NCI-H2107 treated with DMSO at 0.1 percent for 48 hours (cell line): ENCODE measurements at regions not wholly inside any gene's neighbourhood (a gene's known extent, or its start where the extent isn't known, plus 50 kb on each side); places are given as distances from the start of the nearest gene placed in this dataset.

Experiments
- DNase-seq: peaks from one replicate; lab custom pipeline; 2025; ENCODE audit not compliant: unreplicated experiment; lab: John Stamatoyannopoulos, UW

DNA sequence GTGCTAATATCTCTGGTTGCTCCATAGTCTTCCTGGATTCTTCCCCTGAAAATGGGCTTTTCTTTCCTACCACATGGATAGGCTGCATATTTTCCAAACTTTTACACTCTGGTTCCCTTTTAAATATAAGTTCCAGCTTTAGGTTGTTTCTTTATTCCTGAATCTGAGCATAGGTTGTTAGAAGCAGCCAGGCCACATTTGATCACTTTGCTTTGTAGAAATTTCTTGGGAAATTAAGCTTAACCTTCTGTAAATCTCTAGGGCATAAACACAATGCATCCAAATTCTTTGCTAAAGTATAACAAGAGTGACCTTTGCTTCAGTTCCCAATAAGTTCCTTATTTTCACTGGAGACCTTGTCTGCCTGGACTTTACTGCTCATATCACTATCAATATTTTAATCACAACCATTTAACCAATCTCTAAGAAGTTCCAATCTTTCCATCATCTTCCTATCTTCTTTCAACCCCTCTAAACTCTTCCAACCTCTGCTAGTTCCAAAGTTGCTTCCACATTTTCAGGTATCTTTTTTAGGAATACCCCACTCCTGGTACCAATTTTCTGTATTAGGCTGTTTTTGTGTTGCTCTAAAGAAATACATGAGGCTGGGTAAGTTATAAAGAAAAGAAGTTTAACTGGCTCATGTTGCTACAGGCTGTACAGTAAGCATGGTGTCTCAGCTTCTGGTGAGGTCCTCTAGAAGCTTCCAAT is 389.6 kb upstream of the HS6ST1 start:
- DNase-seq: no peak

DNA sequence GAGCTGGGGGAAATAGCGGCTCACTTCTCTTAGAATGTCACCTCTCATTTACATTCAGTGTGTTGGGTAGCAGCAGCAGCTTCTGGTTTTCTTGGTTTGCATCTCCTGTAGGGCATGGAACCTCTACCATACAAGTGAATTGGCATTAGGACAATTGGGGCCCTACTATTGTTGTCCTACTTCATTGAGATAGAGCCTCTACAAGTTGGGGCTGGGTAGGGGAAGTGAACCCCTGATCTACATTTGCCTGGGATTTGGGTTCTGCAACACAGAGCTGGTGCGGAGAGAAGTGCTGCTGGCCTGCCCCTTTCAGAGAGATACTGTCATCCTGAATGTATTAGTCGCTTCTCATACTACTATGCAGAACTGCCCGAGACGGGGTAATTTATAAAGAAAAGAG is 391.6 kb upstream of the HS6ST1 start:
- DNase-seq: no peak

DNA sequence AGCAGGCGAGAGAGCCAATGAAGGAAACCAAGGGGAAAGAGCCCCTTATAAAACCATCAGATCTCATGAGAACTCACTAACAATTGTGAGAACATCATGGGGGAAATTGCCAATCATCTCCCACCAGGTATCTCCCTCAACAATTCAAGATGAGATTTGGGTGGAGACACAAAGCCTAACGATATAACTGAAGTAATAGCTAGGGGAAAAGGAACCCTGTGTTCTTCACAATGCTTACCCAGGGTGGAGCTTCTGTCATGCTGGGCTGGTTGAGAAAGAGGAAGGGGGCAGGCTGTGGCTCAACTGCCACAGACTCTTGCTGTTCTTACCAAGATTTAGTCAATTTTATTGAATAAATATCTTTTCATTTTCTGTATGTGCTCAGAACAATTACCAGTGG is 392.1 kb upstream of the HS6ST1 start:
- no peak for DNase-seq

DNA sequence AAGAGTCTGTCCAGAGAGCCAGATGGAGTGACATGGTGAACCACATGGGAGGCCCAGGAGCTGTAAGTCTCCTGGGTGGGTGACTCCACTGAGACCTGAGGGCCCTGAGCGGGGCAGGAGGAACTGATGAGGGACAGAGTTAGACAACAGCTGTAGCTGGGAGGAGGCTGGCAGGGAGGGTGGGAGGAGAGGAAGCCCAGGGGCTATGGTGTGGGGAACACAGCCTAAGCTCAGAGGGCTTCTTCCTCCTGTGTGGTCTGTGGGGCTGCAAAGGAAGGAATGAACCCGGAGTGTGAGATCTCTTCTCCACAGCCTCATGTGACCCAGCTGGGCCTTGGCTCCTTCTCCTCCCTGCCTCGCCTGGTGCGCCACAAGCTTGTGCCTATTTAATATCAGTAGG is 395.6 kb upstream of the HS6ST1 start:
- no peak for DNase-seq

DNA sequence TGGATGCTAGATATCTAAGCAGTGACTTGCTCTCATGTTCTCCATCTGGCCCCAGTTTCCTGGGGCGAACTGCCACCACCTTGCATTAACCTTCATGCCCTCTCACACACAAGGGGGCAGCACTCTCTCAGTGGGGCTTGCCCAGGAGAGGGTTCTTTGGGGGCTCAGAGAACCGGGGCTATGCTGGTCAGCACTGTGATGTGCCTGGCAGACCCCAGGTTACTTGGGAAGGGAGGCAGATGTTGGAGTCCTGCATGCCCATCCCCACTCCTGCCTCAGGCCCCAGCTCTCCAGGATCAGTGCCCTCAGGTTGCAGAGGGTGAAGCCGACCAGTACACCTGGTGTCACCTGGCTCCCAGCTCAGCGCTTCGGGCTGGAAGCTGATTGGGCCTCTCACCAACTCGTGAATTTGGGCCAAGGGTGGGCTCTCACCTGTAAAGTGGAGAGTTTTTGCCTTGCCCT is 396.2 kb upstream of the HS6ST1 start:
- DNase-seq: no peak

DNA sequence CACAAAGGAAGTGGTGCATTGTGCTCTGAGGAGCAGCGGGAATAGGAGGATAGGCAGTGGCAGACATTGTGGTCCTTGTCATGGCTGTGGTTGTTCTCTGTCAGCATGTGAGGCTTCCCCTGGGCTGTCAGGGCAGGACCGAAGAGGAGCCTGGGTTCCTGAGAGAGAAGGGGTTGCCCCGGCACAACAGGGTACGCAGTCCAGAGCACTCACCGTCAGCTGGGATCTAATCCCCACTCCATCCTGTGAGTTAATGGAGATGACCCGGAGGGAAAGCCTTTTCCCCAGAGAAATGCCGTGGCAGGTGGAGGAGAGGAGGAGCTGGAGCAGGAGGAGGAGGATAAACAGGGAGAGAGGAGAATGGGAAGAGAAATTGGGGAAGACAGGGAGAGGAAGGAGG is 396.7 kb upstream of the HS6ST1 start:
- DNase-seq: no peak

DNA sequence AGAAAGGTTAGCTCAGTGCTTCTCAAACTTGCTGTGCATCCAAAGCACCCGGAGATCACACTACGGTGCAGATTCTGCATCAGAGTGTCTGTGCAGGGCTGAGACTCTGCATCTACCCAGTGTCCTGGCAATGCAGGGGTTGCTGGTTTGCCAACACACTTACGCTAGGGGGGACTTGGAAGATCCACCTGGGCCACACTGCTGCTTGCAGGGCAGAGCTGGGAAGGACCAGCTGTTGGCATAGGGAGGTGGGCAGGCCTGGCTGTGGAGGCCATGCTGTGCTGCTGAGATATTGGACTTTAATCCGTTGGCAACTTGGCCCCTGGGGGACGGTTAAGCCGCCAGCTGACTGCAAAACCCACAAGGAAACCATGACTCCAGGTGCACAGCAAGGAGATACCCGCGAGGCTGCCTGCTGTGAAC is 397.6 kb upstream of the HS6ST1 start:
- DNase-seq: no peak

DNA sequence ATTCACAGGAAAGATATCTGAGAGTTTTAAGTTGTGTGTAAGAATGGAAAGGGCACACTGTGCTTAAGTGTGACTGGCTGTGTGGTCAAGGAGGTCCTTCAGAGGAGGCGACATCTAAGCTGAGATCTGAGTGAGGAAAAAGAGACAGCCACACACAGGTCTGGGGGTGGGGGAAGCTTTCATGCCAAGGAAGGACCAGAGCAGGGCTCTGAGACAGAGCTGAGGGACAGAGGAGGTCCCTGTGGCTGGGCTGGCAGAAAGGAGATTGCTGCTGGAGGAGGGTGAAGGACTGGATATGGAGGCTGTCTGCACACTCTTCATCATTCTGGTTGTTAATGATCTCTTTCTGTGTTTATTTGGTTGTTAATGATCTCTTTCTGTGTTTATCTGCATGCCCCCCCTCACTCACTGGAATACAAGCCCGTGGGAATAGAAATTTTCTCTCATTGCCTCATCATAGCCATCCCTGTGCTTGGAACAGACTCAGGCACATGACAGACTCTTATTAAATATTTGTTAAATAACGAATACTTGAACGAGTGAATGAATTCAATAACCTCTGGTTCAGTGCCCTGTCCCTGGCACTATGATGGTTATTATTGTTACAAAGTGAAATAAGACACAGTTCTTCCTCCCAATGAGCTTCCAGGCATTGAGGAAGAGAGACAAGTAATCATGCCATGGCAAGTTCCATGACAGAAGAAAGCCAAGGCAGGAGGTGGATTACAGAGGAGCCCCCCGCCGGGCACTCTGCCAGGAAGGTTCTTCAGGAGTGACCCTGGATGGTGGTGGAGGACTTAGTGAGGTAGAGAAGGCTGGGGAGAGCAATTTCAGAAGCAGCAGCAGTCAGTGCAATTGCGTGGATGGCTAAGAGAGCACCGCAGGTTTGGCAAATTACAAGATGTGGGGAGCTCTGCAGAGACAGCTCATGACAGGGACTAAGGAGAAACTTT is 399.4 kb upstream of the HS6ST1 start:
- DNase-seq: no peak

DNA sequence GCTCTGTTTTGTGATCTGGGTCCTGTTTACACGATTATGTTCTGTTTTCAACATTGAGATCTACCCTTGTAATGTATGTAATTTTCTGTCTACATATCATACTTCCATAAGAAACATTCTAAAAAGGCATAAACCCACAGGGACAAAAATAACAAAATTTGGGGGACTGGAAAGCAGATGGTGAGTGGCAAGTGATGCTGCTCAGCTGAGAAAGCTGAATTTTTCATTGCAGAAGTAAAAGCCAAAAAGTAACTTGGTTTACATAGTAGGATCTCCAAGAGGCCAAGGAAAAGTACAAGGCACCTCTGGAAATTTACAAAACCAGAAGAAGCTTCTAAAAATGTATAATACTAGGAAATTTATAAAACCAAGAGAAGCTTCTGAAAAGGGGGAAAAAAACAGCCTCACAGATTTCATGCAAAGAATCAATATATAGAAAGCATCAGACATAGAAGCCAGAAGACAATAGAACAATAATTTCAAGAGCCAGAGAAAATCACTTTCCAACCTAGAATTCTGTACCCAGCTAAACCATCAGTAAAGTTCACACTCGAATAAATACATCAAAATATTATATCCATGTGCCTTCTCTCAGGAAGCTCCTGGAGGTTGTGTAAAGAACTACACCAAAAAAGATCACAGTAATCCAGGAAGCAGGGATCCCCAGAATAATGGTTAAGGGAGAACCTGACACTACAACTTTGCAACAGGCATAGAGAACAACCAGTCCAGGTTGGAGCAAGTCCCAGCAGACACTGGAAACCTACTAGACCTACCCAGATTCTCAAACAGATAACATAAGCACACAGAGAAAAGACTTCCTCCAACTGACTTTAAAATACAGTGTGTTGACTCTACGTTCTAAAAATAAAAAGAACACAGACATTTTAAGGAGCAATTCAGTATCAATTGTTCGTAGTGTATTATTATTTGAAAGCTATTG is 401.7 kb upstream of the HS6ST1 start:
- DNase-seq: no peak

DNA sequence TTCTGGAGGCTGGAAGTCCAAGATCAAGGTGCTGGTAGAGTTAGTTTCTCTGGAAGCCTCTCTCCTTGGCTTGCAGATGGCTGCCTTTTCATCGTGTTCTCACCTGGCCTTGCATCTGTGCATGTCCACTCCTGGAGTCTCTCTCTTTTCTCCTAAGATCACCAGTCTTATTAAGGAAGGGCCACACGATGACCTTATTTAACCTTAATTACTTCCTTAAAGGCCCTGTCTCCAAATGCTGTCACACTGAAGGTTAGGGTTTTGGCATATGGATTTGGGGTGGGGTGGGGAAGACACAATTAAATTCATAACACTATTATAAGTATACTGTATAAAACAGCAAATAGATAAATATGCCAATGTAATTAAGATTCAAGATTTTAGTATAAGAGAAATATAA is 402.4 kb upstream of the HS6ST1 start:
- no peak for DNase-seq

DNA sequence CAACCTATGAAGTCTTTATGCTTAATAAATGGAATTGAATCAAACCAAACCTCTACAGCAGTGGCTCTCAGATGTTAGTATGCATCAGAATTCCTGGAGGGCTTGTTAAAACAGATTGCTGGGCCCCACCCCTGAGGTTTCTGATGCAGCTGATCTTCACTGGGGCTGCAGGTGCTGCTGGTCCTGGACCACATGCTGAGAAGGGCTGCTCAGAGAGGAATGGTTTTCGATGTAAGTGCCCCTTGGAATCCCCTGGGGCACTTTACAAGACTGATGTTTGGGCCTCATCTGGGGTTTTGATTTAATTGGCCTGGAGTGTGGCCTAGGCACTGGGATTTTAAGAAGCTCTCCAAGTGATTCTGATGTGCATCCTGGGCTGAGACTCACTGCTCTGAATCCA is 403.8 kb upstream of the HS6ST1 start:
- DNase-seq: no peak

DNA sequence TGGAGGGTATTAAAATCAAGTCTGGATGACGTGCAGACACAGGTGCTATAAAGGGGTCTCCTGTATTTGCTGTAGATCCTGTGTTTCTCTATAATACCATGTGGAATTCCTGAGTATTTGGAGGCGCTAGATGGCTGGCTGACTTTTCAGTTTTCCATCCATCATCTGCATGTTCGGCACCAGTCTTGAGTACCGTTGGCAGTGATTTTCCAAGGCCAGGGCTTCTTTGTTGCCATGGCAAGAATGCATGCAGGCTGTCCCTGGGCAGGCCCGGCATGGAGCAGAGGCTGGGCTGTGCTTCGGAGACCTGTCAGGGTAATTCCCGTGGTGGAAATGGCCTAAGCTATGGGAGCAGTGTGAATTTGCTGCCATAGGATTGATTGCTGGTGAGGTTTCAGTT is 405.9 kb upstream of the HS6ST1 start:
- DNase-seq: no peak

DNA sequence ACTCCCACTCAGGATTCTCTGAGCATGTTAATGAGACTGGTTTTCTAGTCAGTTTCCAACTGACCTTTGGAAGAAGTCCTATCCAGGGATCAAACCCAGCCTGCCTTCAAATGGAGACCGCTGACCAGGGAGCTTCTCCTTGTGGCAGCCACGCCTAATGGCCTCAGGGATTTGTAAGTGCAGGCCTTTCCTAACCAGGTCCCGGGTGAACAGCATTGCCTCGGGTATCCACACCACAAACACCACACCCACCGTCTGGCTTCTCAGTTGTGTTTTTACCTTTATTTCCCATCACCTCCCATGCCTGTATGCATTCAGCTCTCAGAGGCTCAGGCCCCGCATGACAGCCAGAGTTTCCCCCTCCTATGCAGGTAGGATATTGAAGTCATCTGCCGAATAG is 406.3 kb upstream of the HS6ST1 start:
- DNase-seq: no peak

DNA sequence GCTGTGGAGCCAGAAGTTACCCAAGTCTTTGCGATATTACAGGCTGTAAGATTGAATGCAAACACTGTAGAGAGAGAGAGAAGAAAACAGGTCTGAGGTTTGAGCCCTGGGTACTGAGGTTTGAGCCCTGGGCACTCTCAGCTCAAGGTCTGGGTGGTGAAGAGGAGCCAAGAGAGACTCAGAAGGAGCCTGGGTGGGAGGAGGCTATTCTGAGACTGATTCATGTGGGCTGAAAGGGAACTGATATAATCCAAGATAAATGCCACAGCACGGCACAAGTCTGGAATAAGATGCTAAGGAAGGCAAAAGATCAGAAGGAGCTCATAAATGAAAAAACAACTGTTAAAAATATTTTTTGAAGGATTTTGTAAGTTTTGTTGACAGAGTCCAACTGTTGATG is 407.6 kb upstream of the HS6ST1 start:
- DNase-seq: no peak

DNA sequence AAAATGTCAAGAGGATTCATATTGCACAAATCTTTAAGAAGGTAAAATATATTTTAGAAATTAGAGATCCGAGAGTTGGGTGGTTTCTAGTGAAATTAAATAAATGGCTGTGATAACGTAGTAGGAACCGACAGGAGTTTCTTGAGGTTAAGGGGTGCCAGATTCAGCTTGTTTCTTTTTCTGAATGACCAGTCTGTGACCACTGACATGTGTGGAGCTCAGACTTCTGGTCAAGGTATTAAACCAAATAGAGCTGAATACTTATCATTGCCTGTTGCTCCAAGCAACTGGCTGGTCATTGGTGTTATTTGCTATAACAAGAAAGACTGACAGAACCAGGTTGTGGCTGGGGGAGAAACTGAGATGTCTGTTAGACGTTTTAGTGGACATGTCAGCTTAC is 408.2 kb upstream of the HS6ST1 start:
- no peak for DNase-seq

DNA sequence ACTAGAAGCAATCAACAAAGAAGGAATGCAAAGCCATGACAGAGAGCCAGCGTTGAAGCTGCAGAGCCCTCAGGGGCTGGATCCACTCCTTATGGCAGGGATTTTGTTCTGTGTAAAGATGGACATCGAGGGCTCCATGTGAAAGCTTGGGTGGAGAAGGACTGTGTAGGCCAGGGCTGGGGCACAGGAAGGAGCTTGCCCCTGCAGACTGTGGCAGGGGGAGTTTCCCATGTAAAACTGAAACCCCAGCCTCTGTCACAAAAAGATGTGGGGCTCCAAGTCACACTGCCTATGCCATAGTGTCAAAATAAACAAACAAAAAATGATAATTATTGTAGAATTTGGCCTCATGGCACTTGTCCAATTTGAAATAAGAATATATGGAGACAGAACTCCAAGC is 408.7 kb upstream of the HS6ST1 start:
- no peak for DNase-seq

DNA sequence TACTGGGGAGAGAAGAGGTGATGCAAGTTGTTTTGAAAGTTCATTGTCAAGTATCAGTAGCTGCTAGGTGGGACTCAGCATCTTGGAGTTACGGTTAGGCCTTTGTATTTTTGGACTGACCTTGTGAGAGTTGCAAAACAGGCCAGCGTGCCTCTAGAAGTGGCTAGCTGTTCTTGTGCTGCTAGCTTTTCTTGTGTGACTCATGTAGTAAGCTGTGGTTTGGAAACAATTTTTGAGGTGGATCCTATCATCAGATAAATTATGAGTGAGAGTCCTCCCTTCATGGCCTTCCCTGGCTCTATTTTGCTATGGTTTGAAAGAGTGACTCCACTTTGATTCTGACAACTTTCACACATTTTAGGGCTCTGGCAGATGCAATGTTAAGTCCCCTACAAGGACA is 409.2 kb upstream of the HS6ST1 start:
- DNase-seq: no peak

DNA sequence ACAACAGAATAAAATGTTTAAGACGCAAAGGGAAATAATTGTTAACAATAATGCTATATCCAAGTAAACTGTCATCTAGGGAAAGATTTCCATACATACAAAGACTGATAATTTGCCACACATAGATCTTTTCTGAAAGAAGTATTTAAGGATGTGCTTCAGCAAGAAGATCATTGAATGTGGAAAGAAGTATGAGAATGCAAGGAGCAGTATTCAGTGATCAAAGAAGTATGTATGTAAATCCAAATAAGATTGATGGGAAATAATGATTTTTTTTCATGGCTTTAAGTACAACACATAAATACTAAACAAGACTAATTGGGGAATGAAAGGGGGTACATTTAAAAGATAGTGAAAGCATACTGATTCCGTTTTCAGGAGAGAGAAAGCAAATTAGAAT is 410.4 kb upstream of the HS6ST1 start:
- DNase-seq: no peak

DNA sequence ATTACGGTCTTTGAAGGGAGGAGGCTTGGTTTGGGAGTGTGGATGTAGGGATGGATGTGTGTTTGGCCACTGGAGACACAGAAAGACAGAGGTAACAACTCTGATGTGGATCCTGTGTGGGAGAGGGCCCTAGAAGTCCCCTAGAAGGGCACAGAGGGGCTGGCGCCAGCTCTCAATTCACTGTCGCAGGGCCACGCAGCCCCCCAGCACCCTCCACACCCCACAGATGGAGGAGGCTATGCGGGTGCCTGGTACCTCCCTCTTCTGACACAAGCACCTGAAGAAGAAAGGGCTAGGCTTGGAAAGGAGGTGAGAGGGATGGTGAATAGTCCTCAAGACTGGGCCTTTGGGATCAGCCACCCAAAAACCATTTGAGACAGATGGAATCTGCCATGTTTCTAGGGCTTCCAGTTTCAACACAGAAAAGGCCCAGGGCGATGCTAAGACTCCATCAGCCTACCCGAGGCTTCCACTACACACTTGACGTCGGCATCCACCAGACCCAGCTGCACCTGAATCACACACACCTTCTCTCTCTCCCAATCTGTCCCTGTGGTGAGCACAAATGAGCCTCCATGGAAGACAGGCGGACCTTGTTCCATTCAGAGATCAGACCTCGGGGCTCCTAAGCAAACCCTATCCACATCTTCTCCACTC is 413.5 kb upstream of the HS6ST1 start:
- no peak for DNase-seq

DNA sequence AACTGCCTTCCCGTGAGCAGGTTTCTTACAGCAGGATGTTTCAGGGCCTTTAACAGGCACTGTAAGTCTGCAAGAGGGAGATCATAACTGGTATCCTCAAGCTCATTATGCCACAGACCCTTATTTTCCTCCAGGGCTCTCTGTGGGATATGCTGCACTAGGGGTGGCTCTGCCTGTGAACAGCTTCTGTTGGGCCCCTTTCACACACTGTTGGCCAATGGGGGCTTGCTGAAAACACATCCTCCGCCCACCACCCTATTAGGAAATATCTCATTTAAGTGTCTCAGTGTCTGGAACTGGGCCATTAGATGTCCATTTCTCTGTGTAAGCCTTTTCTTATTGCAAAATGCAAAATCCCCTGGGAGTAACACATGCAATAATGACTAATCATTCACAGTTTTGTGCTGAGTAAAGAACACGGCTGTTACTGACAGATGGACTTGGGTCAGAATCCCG is 414.3 kb upstream of the HS6ST1 start:
- DNase-seq: no peak

DNA sequence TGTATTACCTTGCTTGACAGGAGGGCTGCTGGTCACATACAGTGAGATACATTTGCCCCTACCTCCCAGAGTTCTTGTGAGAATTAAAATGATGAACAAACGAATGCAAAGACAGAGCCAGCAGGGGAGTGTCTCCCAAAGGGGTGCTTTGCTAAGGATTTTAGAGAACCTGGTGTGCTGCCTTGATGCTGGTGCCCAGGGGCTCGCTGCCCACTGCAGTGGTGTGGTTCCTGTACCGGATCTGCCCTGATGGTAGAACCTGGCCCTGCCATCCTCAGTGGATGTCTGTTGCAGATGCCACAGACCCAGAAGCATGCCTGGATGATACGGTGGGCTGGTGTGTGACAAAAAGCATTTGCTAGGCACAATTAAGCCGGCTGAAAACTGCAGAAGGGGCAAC is 414.8 kb upstream of the HS6ST1 start:
- no peak for DNase-seq
